WTC11 (cell line): ENCODE measurements at regions not wholly inside any gene's neighbourhood (a gene's known extent, or its start where the extent isn't known, plus 50 kb on each side); places are given as distances from the start of the nearest gene placed in this dataset.

Experiments
- ATAC-seq: fragments of 200-7000 bp; cut with Tn5 transposase; 2 replicates; pipeline ENCODE4 v1.10.0; 2021; ENCODE audit warnings: mild to moderate bottlenecking, moderate library complexity
- CTCF ChIA-PET: fragments of 300-600 bp; sonication (Branson Sonifier 250); formaldehyde crosslinking; loops from one replicate; lab custom pipeline; 2021; ENCODE audit warnings: antibody characterized with exemption; lab: Charles Lee
- POLR2A ChIA-PET: fragments of 350-600 bp; sonication (Branson Sonifier 250); formaldehyde crosslinking; loops from one replicate; lab custom pipeline; 2021; ENCODE audit warnings: antibody characterized with exemption; lab: Charles Lee
- DNase-seq: peaks from one replicate; pipeline ENCODE4 v3.0.0; 2021; ENCODE audit warnings: low spot score
- H3K27ac Mint-ChIP-seq: 2 replicates; pipeline ENCODE4 v1.8.0; 2021; ENCODE audit warnings: mixed read lengths
- H3K27me3 Mint-ChIP-seq: 2 replicates; pipeline ENCODE4 v1.8.0; 2021; ENCODE audit warnings: low read depth, mild to moderate bottlenecking, moderate library complexity, mixed read lengths
- H3K36me3 Mint-ChIP-seq: 2 replicates; pipeline ENCODE4 v1.8.0; 2021; ENCODE audit warnings: mixed read lengths
- H3K4me1 Mint-ChIP-seq: 2 replicates; pipeline ENCODE4 v1.8.0; 2022; ENCODE audit warnings: mixed read lengths
- H3K4me3 Mint-ChIP-seq: 2 replicates; pipeline ENCODE4 v1.8.0; 2021; ENCODE audit warnings: mild to moderate bottlenecking, moderate library complexity, mixed read lengths
- H3K9me3 Mint-ChIP-seq: 2 replicates; pipeline ENCODE4 v1.8.0; 2021; ENCODE audit warnings: mixed read lengths
- EMX1 ChIP-seq: fragments of 250-450 bp; sonication (Bioruptor Pico); IDR thresholded peaks from 2 replicates; pipeline ENCODE4 v1.8.0; 2021; ENCODE audit warnings: mild to moderate bottlenecking
- JUN ChIP-seq: sonication (generic); formaldehyde crosslinking; IDR thresholded peaks from 2 replicates; pipeline ENCODE4 v1.8.0; 2023; ENCODE audit warnings: mild to moderate bottlenecking, missing genetic modification reagents
- NFE2L1 ChIP-seq: sonication (generic); formaldehyde crosslinking; IDR thresholded peaks from 2 replicates; pipeline ENCODE4 v1.8.1; 2023; ENCODE audit warnings: missing genetic modification reagents
- NFYB ChIP-seq: sonication (generic); formaldehyde crosslinking; conservative IDR thresholded peaks from 2 replicates; pipeline ENCODE4 v1.8.0; 2022; ENCODE audit warnings: low read depth, missing genetic modification reagents
- NR1H2 ChIP-seq: sonication (generic); formaldehyde crosslinking; IDR thresholded peaks from 2 replicates; pipeline ENCODE4 v1.9.0; 2021; ENCODE audit warnings: mild to moderate bottlenecking, moderate library complexity, missing genetic modification reagents
- OVOL2 ChIP-seq: fragments of 250-450 bp; sonication (Bioruptor Pico); IDR thresholded peaks from 2 replicates; pipeline ENCODE4 v1.9.0; 2021; ENCODE audit warnings: mild to moderate bottlenecking, borderline replicate concordance
- PRRX2 ChIP-seq: fragments of 250-450 bp; sonication (Bioruptor Pico); IDR thresholded peaks from 2 replicates; pipeline ENCODE4 v1.8.0; 2021; ENCODE audit warnings: mild to moderate bottlenecking
- SMAD4 ChIP-seq: sonication (generic); formaldehyde crosslinking; IDR thresholded peaks from 2 replicates; pipeline ENCODE4 v1.8.0; 2022; ENCODE audit warnings: mild to moderate bottlenecking, missing genetic modification reagents
- SOX15 ChIP-seq: fragments of 250-450 bp; sonication (Bioruptor Pico); IDR thresholded peaks from 2 replicates; pipeline ENCODE4 v1.9.0; 2021; ENCODE audit warnings: mild to moderate bottlenecking
- ZNF121 ChIP-seq: sonication (generic); formaldehyde crosslinking; IDR thresholded peaks from 2 replicates; pipeline ENCODE4 v1.8.0; 2023; ENCODE audit warnings: missing genetic modification reagents
- ZNF138 ChIP-seq: sonication (generic); formaldehyde crosslinking; conservative IDR thresholded peaks from 2 replicates; pipeline ENCODE4 v1.8.1; 2022; ENCODE audit warnings: mild to moderate bottlenecking, moderate library complexity, missing genetic modification reagents
- TF ChIP-seq, protein P1 (sequence below): sonication (generic); formaldehyde crosslinking; IDR thresholded peaks from 2 replicates; pipeline ENCODE4 v1.8.0; 2022; ENCODE audit warnings: mild to moderate bottlenecking, missing genetic modification reagents
- TF ChIP-seq, protein P2 (sequence below): sonication (generic); formaldehyde crosslinking; IDR thresholded peaks from 2 replicates; pipeline ENCODE4 v1.8.0; 2023; ENCODE audit warnings: missing genetic modification reagents
- TF ChIP-seq, protein P3 (sequence below): sonication (generic); formaldehyde crosslinking; IDR thresholded peaks from 2 replicates; pipeline ENCODE4 v1.8.1; 2023; ENCODE audit warnings: mild to moderate bottlenecking, missing genetic modification reagents, moderate library complexity
- TF ChIP-seq, protein P4 (sequence below): fragments of 250-450 bp; sonication (Bioruptor Pico); IDR thresholded peaks from 2 replicates; pipeline ENCODE4 v2.1.2; 2022; ENCODE audit warnings: mild to moderate bottlenecking, moderate library complexity
- TF ChIP-seq, protein P5 (sequence below): sonication (generic); formaldehyde crosslinking; IDR thresholded peaks from 2 replicates; pipeline ENCODE4 v1.8.0; 2022; ENCODE audit warnings: mild to moderate bottlenecking, missing genetic modification reagents
- TF ChIP-seq, protein P6 (sequence below): sonication (generic); formaldehyde crosslinking; IDR thresholded peaks from 2 replicates; pipeline ENCODE4 v1.8.0; 2022; ENCODE audit warnings: mild to moderate bottlenecking, missing genetic modification reagents
- TF ChIP-seq, protein P7 (sequence below): sonication (generic); formaldehyde crosslinking; IDR thresholded peaks from 2 replicates; pipeline ENCODE4 v1.8.0; 2023; ENCODE audit warnings: missing genetic modification reagents, mild to moderate bottlenecking, borderline replicate concordance
- TF ChIP-seq, protein P8 (sequence below): sonication (generic); formaldehyde crosslinking; IDR thresholded peaks from 2 replicates; pipeline ENCODE4 v1.8.1; 2023; ENCODE audit warnings: mild to moderate bottlenecking, missing genetic modification reagents

DNA sequence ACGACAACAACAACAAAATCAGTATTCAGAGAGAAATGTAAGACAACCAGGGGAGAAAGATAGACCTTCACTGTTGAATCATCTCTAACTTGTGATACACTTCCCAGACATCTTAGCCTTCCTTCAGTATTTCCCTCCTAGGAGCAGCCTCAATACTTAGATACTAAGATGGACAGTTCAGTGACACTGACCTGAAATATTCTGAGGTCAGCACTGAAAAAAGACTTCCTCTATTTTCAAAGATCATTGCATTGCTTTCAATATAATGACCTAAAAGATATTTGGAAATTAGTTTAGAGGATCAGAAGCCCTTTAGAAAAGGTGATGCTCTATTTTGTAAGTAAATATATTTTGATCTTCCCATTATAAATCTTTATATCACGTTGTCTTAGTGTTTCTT lies 101.0 kb downstream of the MRPL39 start:
- CTCF ChIA-PET: no interaction called here
- POLR2A ChIA-PET: interaction anchor here (0.7 kb wide), 1 partner anchor 202 kb away, joined by 3 read pairs; no protein-coding TSS in a partner anchor
- H3K36me3 Mint-ChIP-seq: no peaks in the 10 kb centered on the region
- H3K4me1 Mint-ChIP-seq: no peaks in the 10 kb centered on the region
- no peaks in the 10 kb centered on the region for H3K27me3 Mint-ChIP-seq
- TF ChIP-seq, protein P1, sequence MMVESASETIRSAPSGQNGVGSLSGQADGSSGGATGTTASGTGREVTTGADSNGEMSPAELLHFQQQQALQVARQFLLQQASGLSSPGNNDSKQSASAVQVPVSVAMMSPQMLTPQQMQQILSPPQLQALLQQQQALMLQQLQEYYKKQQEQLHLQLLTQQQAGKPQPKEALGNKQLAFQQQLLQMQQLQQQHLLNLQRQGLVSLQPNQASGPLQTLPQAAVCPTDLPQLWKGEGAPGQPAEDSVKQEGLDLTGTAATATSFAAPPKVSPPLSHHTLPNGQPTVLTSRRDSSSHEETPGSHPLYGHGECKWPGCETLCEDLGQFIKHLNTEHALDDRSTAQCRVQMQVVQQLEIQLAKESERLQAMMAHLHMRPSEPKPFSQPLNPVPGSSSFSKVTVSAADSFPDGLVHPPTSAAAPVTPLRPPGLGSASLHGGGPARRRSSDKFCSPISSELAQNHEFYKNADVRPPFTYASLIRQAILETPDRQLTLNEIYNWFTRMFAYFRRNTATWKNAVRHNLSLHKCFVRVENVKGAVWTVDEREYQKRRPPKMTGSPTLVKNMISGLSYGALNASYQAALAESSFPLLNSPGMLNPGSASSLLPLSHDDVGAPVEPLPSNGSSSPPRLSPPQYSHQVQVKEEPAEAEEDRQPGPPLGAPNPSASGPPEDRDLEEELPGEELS: no peak
- no peak for TF ChIP-seq NFE2L1
- TF ChIP-seq, protein P2, sequence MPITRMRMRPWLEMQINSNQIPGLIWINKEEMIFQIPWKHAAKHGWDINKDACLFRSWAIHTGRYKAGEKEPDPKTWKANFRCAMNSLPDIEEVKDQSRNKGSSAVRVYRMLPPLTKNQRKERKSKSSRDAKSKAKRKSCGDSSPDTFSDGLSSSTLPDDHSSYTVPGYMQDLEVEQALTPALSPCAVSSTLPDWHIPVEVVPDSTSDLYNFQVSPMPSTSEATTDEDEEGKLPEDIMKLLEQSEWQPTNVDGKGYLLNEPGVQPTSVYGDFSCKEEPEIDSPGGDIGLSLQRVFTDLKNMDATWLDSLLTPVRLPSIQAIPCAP (CRISPR knock-in tag): no peak
- no peak for TF ChIP-seq NFYB (CRISPR knock-in tag)
- no peak for TF ChIP-seq SOX15 (CRISPR knock-in tag)
- no peak for TF ChIP-seq NR1H2 (CRISPR knock-in tag)
- no peak for TF ChIP-seq JUN (CRISPR knock-in tag)
- TF ChIP-seq, protein P3, sequence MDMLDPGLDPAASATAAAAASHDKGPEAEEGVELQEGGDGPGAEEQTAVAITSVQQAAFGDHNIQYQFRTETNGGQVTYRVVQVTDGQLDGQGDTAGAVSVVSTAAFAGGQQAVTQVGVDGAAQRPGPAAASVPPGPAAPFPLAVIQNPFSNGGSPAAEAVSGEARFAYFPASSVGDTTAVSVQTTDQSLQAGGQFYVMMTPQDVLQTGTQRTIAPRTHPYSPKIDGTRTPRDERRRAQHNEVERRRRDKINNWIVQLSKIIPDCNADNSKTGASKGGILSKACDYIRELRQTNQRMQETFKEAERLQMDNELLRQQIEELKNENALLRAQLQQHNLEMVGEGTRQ (CRISPR knock-in tag): no peak
- TF ChIP-seq, protein P4, sequence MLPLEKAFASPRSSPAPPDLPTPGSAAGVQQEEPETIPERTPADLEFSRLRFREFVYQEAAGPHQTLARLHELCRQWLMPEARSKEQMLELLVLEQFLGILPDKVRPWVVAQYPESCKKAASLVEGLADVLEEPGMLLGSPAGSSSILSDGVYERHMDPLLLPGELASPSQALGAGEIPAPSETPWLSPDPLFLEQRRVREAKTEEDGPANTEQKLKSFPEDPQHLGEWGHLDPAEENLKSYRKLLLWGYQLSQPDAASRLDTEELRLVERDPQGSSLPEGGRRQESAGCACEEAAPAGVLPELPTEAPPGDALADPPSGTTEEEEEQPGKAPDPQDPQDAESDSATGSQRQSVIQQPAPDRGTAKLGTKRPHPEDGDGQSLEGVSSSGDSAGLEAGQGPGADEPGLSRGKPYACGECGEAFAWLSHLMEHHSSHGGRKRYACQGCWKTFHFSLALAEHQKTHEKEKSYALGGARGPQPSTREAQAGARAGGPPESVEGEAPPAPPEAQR: no peak
- TF ChIP-seq PRRX2 (CRISPR knock-in tag): no peak
- no peak for TF ChIP-seq SMAD4 (CRISPR knock-in tag)
- TF ChIP-seq ZNF138 (CRISPR knock-in tag): no peak
- no peak overlapping the region for H3K4me3 Mint-ChIP-seq
- DNase-seq (no peak), ATAC-seq (no peak)
- H3K27ac Mint-ChIP-seq: no peak overlapping the region
- peaks cover 2% of the 10 kb centered on the region; the same call in 1 of the 2 replicates for H3K9me3 Mint-ChIP-seq

DNA sequence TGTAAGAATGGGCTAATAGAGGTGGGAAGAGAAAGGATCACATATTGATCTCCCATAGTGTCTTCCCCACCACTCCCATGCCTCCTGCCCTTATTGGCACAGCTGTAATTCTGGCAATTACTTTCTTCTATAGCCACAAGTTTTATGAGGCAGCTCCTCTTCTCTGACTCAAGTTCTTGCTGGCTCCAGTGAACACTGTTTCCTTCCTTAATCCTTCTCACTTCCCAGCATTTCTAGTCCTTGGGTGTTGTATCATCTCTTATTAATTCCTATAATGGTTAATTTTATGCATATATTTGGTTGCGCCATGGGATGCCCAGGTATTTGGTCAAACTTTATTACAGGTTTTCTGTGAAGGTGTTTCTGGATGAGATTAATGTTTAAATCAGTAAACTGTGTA lies 103.3 kb downstream of the MRPL39 start:
- no peaks in the 10 kb centered on the region for H3K4me1 Mint-ChIP-seq
- ATAC-seq: no peak
- no peak for DNase-seq
- no peak overlapping the region for H3K4me3 Mint-ChIP-seq
- H3K36me3 Mint-ChIP-seq: no peaks in the 10 kb centered on the region
- ChIA-PET POLR2A (no interaction called here), CTCF (no interaction called here)
- no peak overlapping the region for H3K27ac Mint-ChIP-seq
- TF ChIP-seq, protein P5, sequence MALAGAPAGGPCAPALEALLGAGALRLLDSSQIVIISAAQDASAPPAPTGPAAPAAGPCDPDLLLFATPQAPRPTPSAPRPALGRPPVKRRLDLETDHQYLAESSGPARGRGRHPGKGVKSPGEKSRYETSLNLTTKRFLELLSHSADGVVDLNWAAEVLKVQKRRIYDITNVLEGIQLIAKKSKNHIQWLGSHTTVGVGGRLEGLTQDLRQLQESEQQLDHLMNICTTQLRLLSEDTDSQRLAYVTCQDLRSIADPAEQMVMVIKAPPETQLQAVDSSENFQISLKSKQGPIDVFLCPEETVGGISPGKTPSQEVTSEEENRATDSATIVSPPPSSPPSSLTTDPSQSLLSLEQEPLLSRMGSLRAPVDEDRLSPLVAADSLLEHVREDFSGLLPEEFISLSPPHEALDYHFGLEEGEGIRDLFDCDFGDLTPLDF (CRISPR knock-in tag): no peak
- TF ChIP-seq ZNF121 (CRISPR knock-in tag) (no peak), EMX1 (CRISPR knock-in tag) (no peak)
- TF ChIP-seq, protein P6, sequence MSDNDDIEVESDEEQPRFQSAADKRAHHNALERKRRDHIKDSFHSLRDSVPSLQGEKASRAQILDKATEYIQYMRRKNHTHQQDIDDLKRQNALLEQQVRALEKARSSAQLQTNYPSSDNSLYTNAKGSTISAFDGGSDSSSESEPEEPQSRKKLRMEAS (CRISPR knock-in tag): no peak
- H3K27me3 Mint-ChIP-seq: no peaks in the 10 kb centered on the region
- H3K9me3 Mint-ChIP-seq: peaks cover 11% of the 10 kb centered on the region

DNA sequence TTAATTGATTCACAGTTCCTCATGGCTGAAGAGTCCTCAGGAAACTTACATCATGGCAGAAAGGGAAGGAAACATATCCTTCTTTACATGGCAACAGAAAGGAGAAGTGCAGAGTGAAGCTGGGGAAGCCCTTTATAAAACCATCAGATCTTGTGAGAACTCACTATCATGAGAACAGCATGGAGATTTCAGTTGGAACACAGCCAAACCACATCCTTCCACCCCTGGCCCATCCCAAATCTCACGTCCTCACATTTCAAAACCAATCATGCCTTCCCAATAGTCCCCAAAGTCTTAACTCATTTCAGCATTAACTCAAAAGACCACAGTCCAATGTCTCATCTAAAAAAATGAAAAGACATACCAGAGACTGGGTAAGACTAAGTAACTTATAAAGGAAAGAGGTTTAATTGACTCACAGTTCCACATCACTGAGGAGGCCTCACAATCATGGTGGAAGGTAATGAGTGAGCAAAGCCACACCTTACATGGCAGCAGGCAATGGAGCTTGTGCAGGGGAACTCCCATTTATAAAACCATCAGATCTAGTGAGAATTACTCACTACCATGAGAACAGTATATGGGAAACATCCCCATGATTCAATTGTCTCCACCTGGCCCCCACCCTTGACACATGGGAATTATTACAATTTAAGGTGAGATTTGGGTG lies 105.2 kb downstream of the MRPL39 start:
- ChIA-PET CTCF (no interaction called here), POLR2A (no interaction called here)
- Mint-ChIP-seq H3K36me3 (no peaks in the 10 kb centered on the region), H3K27me3 (no peaks in the 10 kb centered on the region; the same call in 1 of the 2 replicates), H3K27ac (no peak overlapping the region), H3K4me1 (no peaks in the 10 kb centered on the region), H3K4me3 (no peak overlapping the region), H3K9me3 (peaks cover 17% of the 10 kb centered on the region)
- DNase-seq (no peak), ATAC-seq (no peak)
- no peak for TF ChIP-seq OVOL2 (CRISPR knock-in tag)
- TF ChIP-seq, protein P7, sequence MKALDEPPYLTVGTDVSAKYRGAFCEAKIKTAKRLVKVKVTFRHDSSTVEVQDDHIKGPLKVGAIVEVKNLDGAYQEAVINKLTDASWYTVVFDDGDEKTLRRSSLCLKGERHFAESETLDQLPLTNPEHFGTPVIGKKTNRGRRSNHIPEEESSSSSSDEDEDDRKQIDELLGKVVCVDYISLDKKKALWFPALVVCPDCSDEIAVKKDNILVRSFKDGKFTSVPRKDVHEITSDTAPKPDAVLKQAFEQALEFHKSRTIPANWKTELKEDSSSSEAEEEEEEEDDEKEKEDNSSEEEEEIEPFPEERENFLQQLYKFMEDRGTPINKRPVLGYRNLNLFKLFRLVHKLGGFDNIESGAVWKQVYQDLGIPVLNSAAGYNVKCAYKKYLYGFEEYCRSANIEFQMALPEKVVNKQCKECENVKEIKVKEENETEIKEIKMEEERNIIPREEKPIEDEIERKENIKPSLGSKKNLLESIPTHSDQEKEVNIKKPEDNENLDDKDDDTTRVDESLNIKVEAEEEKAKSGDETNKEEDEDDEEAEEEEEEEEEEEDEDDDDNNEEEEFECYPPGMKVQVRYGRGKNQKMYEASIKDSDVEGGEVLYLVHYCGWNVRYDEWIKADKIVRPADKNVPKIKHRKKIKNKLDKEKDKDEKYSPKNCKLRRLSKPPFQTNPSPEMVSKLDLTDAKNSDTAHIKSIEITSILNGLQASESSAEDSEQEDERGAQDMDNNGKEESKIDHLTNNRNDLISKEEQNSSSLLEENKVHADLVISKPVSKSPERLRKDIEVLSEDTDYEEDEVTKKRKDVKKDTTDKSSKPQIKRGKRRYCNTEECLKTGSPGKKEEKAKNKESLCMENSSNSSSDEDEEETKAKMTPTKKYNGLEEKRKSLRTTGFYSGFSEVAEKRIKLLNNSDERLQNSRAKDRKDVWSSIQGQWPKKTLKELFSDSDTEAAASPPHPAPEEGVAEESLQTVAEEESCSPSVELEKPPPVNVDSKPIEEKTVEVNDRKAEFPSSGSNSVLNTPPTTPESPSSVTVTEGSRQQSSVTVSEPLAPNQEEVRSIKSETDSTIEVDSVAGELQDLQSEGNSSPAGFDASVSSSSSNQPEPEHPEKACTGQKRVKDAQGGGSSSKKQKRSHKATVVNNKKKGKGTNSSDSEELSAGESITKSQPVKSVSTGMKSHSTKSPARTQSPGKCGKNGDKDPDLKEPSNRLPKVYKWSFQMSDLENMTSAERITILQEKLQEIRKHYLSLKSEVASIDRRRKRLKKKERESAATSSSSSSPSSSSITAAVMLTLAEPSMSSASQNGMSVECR (CRISPR knock-in tag): no peak
- TF ChIP-seq, protein P8, sequence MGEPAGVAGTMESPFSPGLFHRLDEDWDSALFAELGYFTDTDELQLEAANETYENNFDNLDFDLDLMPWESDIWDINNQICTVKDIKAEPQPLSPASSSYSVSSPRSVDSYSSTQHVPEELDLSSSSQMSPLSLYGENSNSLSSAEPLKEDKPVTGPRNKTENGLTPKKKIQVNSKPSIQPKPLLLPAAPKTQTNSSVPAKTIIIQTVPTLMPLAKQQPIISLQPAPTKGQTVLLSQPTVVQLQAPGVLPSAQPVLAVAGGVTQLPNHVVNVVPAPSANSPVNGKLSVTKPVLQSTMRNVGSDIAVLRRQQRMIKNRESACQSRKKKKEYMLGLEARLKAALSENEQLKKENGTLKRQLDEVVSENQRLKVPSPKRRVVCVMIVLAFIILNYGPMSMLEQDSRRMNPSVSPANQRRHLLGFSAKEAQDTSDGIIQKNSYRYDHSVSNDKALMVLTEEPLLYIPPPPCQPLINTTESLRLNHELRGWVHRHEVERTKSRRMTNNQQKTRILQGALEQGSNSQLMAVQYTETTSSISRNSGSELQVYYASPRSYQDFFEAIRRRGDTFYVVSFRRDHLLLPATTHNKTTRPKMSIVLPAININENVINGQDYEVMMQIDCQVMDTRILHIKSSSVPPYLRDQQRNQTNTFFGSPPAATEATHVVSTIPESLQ: no peak
